WTC11 (cell line): ENCODE measurements at regions not wholly inside any gene's neighbourhood (a gene's known extent, or its start where the extent isn't known, plus 50 kb on each side); places are given as distances from the start of the nearest gene placed in this dataset.
"Not testable (repeated sequence)": the region's sequence is repeated elsewhere in the genome, so short reads cannot be mapped to it uniquely, and the experiment has no call there.

Source experiments
- ATAC-seq: fragments of 200-7000 bp; cut with Tn5 transposase; 2 replicates; pipeline ENCODE4 v1.10.0; 2021; ENCODE audit warnings: mild to moderate bottlenecking, moderate library complexity
- CTCF ChIA-PET: fragments of 300-600 bp; sonication (Branson Sonifier 250); formaldehyde crosslinking; loops from one replicate; lab custom pipeline; 2021; ENCODE audit warnings: antibody characterized with exemption; lab: Charles Lee
- POLR2A ChIA-PET: fragments of 350-600 bp; sonication (Branson Sonifier 250); formaldehyde crosslinking; loops from one replicate; lab custom pipeline; 2021; ENCODE audit warnings: antibody characterized with exemption; lab: Charles Lee
- DNase-seq: peaks from one replicate; pipeline ENCODE4 v3.0.0; 2021; ENCODE audit warnings: low spot score
- H3K27ac Mint-ChIP-seq: 2 replicates; pipeline ENCODE4 v1.8.0; 2021; ENCODE audit warnings: mixed read lengths
- H3K27me3 Mint-ChIP-seq: 2 replicates; pipeline ENCODE4 v1.8.0; 2021; ENCODE audit warnings: low read depth, mild to moderate bottlenecking, moderate library complexity, mixed read lengths
- H3K36me3 Mint-ChIP-seq: 2 replicates; pipeline ENCODE4 v1.8.0; 2021; ENCODE audit warnings: mixed read lengths
- H3K4me1 Mint-ChIP-seq: 2 replicates; pipeline ENCODE4 v1.8.0; 2022; ENCODE audit warnings: mixed read lengths
- H3K4me3 Mint-ChIP-seq: 2 replicates; pipeline ENCODE4 v1.8.0; 2021; ENCODE audit warnings: mild to moderate bottlenecking, moderate library complexity, mixed read lengths
- H3K9me3 Mint-ChIP-seq: 2 replicates; pipeline ENCODE4 v1.8.0; 2021; ENCODE audit warnings: mixed read lengths

- Mint-ChIP-seq H3K9me3 (peaks cover 45% of the 10 kb centered on the region), H3K36me3 (peaks cover 48% of the 10 kb centered on the region), H3K27me3 (peaks cover 24% of the 10 kb centered on the region)
- POLR2A ChIA-PET, ATAC-seq, H3K4me1 Mint-ChIP-seq, DNase-seq, H3K27ac Mint-ChIP-seq, CTCF ChIA-PET, H3K4me3 Mint-ChIP-seq: not testable (repeated sequence)
Measured at GRCh38 chr21:9652819-9653218, 868.6 kb upstream of the TPTE start.

- Mint-ChIP-seq H3K27me3 (peaks cover 16% of the 10 kb centered on the region), H3K36me3 (peaks cover 42% of the 10 kb centered on the region), H3K9me3 (peaks cover 37% of the 10 kb centered on the region)
- POLR2A ChIA-PET, CTCF ChIA-PET, H3K4me3 Mint-ChIP-seq, H3K27ac Mint-ChIP-seq, H3K4me1 Mint-ChIP-seq, ATAC-seq, DNase-seq: not testable (repeated sequence)
Measured at GRCh38 chr21:9655221-9655620, 866.2 kb upstream of the TPTE start.

- ATAC-seq = not testable (repeated sequence)
- peaks cover 30% of the 10 kb centered on the region for H3K9me3 Mint-ChIP-seq
Measured at GRCh38 chr21:9656455-9656854, 864.9 kb upstream of the TPTE start.

GRCh38 chr21:9657779-9658178 lies 863.6 kb upstream of the TPTE start:
- POLR2A ChIA-PET, ATAC-seq, DNase-seq, H3K4me3 Mint-ChIP-seq, H3K4me1 Mint-ChIP-seq, CTCF ChIA-PET, H3K27ac Mint-ChIP-seq: not testable (repeated sequence)
- Mint-ChIP-seq H3K9me3 (peaks cover 16% of the 10 kb centered on the region), H3K36me3 (peaks cover 25% of the 10 kb centered on the region), H3K27me3 (peaks cover 16% of the 10 kb centered on the region)

More at GRCh38 chr21:9656455-9656854, 864.9 kb upstream of the TPTE start:
- H3K27ac Mint-ChIP-seq, CTCF ChIA-PET, H3K4me1 Mint-ChIP-seq, H3K4me3 Mint-ChIP-seq, DNase-seq, POLR2A ChIA-PET: not testable (repeated sequence)
- Mint-ChIP-seq H3K36me3 (peaks cover 37% of the 10 kb centered on the region), H3K27me3 (peaks cover 16% of the 10 kb centered on the region)

- ATAC-seq, CTCF ChIA-PET, H3K4me3 Mint-ChIP-seq, H3K27ac Mint-ChIP-seq, H3K4me1 Mint-ChIP-seq, POLR2A ChIA-PET, DNase-seq: not testable (repeated sequence)
- Mint-ChIP-seq H3K36me3 (peaks cover 24% of the 10 kb centered on the region), H3K27me3 (peaks cover 16% of the 10 kb centered on the region), H3K9me3 (peaks cover 14% of the 10 kb centered on the region)
Measured at GRCh38 chr21:9659877-9660276, 861.5 kb upstream of the TPTE start.

GRCh38 chr21:9663914-9664729 lies 857.3 kb upstream of the TPTE start:
- H3K9me3 Mint-ChIP-seq, DNase-seq, H3K4me1 Mint-ChIP-seq, ATAC-seq, H3K36me3 Mint-ChIP-seq, CTCF ChIA-PET, H3K4me3 Mint-ChIP-seq, H3K27me3 Mint-ChIP-seq, POLR2A ChIA-PET, H3K27ac Mint-ChIP-seq: not testable (repeated sequence)

- H3K27me3 Mint-ChIP-seq, POLR2A ChIA-PET, CTCF ChIA-PET, H3K27ac Mint-ChIP-seq, H3K4me3 Mint-ChIP-seq, H3K9me3 Mint-ChIP-seq, H3K36me3 Mint-ChIP-seq, H3K4me1 Mint-ChIP-seq, DNase-seq, ATAC-seq: not testable (repeated sequence)
Measured at GRCh38 chr21:9675811-9676210, 845.6 kb upstream of the TPTE start.

GRCh38 chr21:9679029-9679428 lies 842.4 kb upstream of the TPTE start:
- POLR2A ChIA-PET, H3K4me3 Mint-ChIP-seq, H3K9me3 Mint-ChIP-seq, H3K27me3 Mint-ChIP-seq, ATAC-seq, H3K4me1 Mint-ChIP-seq, DNase-seq, CTCF ChIA-PET, H3K27ac Mint-ChIP-seq, H3K36me3 Mint-ChIP-seq: not testable (repeated sequence)

GRCh38 chr21:9688945-9689344 lies 832.4 kb upstream of the TPTE start:
- CTCF ChIA-PET, H3K27ac Mint-ChIP-seq, H3K4me1 Mint-ChIP-seq, ATAC-seq, H3K4me3 Mint-ChIP-seq, H3K9me3 Mint-ChIP-seq, H3K27me3 Mint-ChIP-seq, POLR2A ChIA-PET, H3K36me3 Mint-ChIP-seq, DNase-seq: not testable (repeated sequence)

- ATAC-seq, H3K4me3 Mint-ChIP-seq, H3K27ac Mint-ChIP-seq, H3K9me3 Mint-ChIP-seq, DNase-seq, H3K36me3 Mint-ChIP-seq, H3K4me1 Mint-ChIP-seq, CTCF ChIA-PET, POLR2A ChIA-PET, H3K27me3 Mint-ChIP-seq: not testable (repeated sequence)
Measured at GRCh38 chr21:9690981-9691380, 830.4 kb upstream of the TPTE start.

GRCh38 chr21:9695759-9696158 lies 825.6 kb upstream of the TPTE start:
- DNase-seq, ATAC-seq, CTCF ChIA-PET, H3K4me1 Mint-ChIP-seq, H3K4me3 Mint-ChIP-seq, H3K27me3 Mint-ChIP-seq, POLR2A ChIA-PET, H3K27ac Mint-ChIP-seq, H3K36me3 Mint-ChIP-seq, H3K9me3 Mint-ChIP-seq: not testable (repeated sequence)

GRCh38 chr21:9697751-9698150 lies 823.6 kb upstream of the TPTE start:
- H3K36me3 Mint-ChIP-seq, H3K4me1 Mint-ChIP-seq, H3K27me3 Mint-ChIP-seq, H3K27ac Mint-ChIP-seq, CTCF ChIA-PET, POLR2A ChIA-PET, H3K4me3 Mint-ChIP-seq, H3K9me3 Mint-ChIP-seq, DNase-seq, ATAC-seq: not testable (repeated sequence)

- H3K4me1 Mint-ChIP-seq, H3K36me3 Mint-ChIP-seq, DNase-seq, CTCF ChIA-PET, ATAC-seq, POLR2A ChIA-PET, H3K27ac Mint-ChIP-seq, H3K4me3 Mint-ChIP-seq, H3K9me3 Mint-ChIP-seq, H3K27me3 Mint-ChIP-seq: not testable (repeated sequence)
Measured at GRCh38 chr21:9705016-9705415, 816.4 kb upstream of the TPTE start.
